ENCODE measurements at regions not wholly inside any gene's neighbourhood (a gene's known extent, or its start where the extent isn't known, plus 50 kb on each side); places are given as distances from the start of the nearest gene placed in this dataset.

GRCh38 chr5:114018186-114018585 lies 343.7 kb upstream of the KCNN2 start:
- 52 to 66% (median 61%) methylated on average over 4 of the region's 4 CpGs for WGBS, 4 donors
- intact Hi-C loops (cut with DNase I) = no loop called here
- no peaks in the 10 kb centered on the region for H3K27me3 ChIP-seq

GRCh38 chr5:114038756-114039155 lies 323.1 kb upstream of the KCNN2 start:
- no peak for DNase-seq
- WGBS, 4 donors = 60 to 75% (median 70%) methylated on average over 1 to 2 of the region's 2 CpGs
- intact Hi-C loops (cut with DNase I) = no loop called here
- Histone ChIP-seq H3K36me3 (replicated peaks in 1 of 2) (no peaks in the 10 kb centered on the region), H3K4me1 (replicated peaks in 1 of 2) (no peaks in the 10 kb centered on the region), H3K27me3 (no peaks in the 10 kb centered on the region), H3K9me3 (replicated peaks in 1 of 3) (no peaks in the 10 kb centered on the region), H3K27ac (no peak overlapping the region), H3K4me3 (no peak overlapping the region)
- TF ChIP-seq POLR2A (IDR thresholded peaks at IDR 0.05) (no peak), CTCF (IDR thresholded peaks at IDR 0.05) (no peak)

More at GRCh38 chr5:114018186-114018585, 343.7 kb upstream of the KCNN2 start:
- Histone ChIP-seq H3K4me3 (no peak overlapping the region), H3K4me1 (replicated peaks in 1 of 2) (no peaks in the 10 kb centered on the region), H3K36me3 (replicated peaks in 1 of 2) (no peaks in the 10 kb centered on the region), H3K9me3 (replicated peaks in 1 of 3) (no peaks in the 10 kb centered on the region), H3K27ac (no peak overlapping the region)
- peak in 2 of 6 experiments; percentile 26 to 36 for TF ChIP-seq CTCF (IDR thresholded peaks at IDR 0.05)
- TF ChIP-seq POLR2A (IDR thresholded peaks at IDR 0.05) = no peak
- DNase-seq = no peak

- Histone ChIP-seq H3K27me3 (no peaks in the 10 kb centered on the region), H3K9me3 (replicated peaks in 1 of 3) (no peaks in the 10 kb centered on the region), H3K4me3 (no peak overlapping the region), H3K4me1 (replicated peaks in 1 of 2) (peaks cover 0 to 3% of the 10 kb centered on the region in 2 donors), H3K27ac (no peak overlapping the region), H3K36me3 (replicated peaks in 1 of 2) (no peaks in the 10 kb centered on the region)
- WGBS, 4 donors = 74 to 82% (median 76%) methylated on average over 2 of the region's 2 CpGs
- no peak for DNase-seq
- no peak for TF ChIP-seq POLR2A (IDR thresholded peaks at IDR 0.05)
- TF ChIP-seq CTCF (IDR thresholded peaks at IDR 0.05) = no peak
- intact Hi-C loops (cut with DNase I) = no loop called here
These were observed 311.8 kb upstream of the KCNN2 start for GRCh38 chr5:114050087-114050486.

GRCh38 chr5:114053372-114053771 lies 308.5 kb upstream of the KCNN2 start:
- Histone ChIP-seq H3K4me3 (no peak overlapping the region), H3K36me3 (replicated peaks in 1 of 2) (no peaks in the 10 kb centered on the region), H3K27me3 (no peaks in the 10 kb centered on the region), H3K4me1 (replicated peaks in 1 of 2) (peaks cover 7 to 13% of the 10 kb centered on the region in 2 donors), H3K27ac (no peak overlapping the region), H3K9me3 (replicated peaks in 1 of 3) (no peaks in the 10 kb centered on the region)
- TF ChIP-seq CTCF (IDR thresholded peaks at IDR 0.05) = no peak
- TF ChIP-seq POLR2A (IDR thresholded peaks at IDR 0.05) = no peak
- intact Hi-C loops (cut with DNase I) = no loop called here
- DNase-seq = no peak
- WGBS, 4 donors = 86 to 97% (median 87%) methylated on average over 4 of the region's 4 CpGs
